Uterus (tissue), 3 donors: ENCODE measurements at regions not wholly inside any gene's neighbourhood (a gene's known extent, or its start where the extent isn't known, plus 50 kb on each side); places are given as distances from the start of the nearest gene placed in this dataset.

Source experiments
- DNase-seq, 2 donors: peaks; one replicate each; pipeline ENCODE4 v3.0.0-alpha.2; 2019 to 2020
- H3K27ac ChIP-seq, 2 donors: fragments of 200-600 bp; sonication (generic); 1 replicate in 1 of 2; 2 replicates in 1 of 2; pipeline ENCODE4 v1.5.1; 2016 to 2018
- H3K27me3 ChIP-seq, 2 donors: fragments of 200-600 bp; sonication (generic); one replicate each; pipeline ENCODE4 v1.5.1; 2018 to 2019; ENCODE audit warnings: control low read depth in 1 of 2
- H3K36me3 ChIP-seq, 2 donors: fragments of 200-600 bp; sonication (generic); one replicate each; pipeline ENCODE4 v1.5.1; 2019; ENCODE audit warnings: control low read depth in 1 of 2
- H3K4me1 ChIP-seq, 2 donors: fragments of 200-600 bp; sonication (generic); one replicate each; pipeline ENCODE4 v1.5.1; 2018 to 2019; ENCODE audit warnings: control low read depth in 1 of 2
- H3K4me3 ChIP-seq, 2 donors: fragments of 200-600 bp; sonication (generic); 1 replicate in 1 of 2; 2 replicates in 1 of 2; pipeline ENCODE4 v1.5.1; 2018 to 2019; ENCODE audit warnings: mild to moderate bottlenecking in 1 of 2
- H3K9me3 ChIP-seq, 2 donors: fragments of 200-600 bp; sonication (generic); one replicate each; pipeline ENCODE4 v1.5.1; 2019; ENCODE audit warnings: control low read depth in 1 of 2
- CTCF ChIP-seq, 4 experiments: fragments of 200-600 bp in 2 of 4; fragments of 450-650 bp in 2 of 4; sonication (generic) in 2 of 4; IDR thresholded peaks; one replicate each; pipeline ENCODE4 v1.5.1; 2016 to 2019; ENCODE audit warnings: antibody characterized with exemption in 4 of 4, mild to moderate bottlenecking in 2 of 4, moderate library complexity in 1 of 4
- POLR2A ChIP-seq, 2 donors: fragments of 450-650 bp; IDR thresholded peaks; one replicate each; pipeline ENCODE4 v1.6.1; 2016; ENCODE audit warnings: antibody characterized with exemption in 2 of 2, mild to moderate bottlenecking in 1 of 2, moderate library complexity in 1 of 2
- intact Hi-C: fragments of 100-400 bp; cut with DNase I; formaldehyde crosslinking; loops from one replicate; pipeline ENCODE4 v1.15.1; 2023; ENCODE audit warnings: low total_unique reads
- donor health status: DM: yes; HTN: yes; CAD: no.

- no peak for DNase-seq
- intact Hi-C loops = no loop called here
These were observed 86.0 kb downstream of the DTWD1 start for GRCh38 chr15:49706805-49707204.

GRCh38 chr15:49707598-49707997 is 86.8 kb downstream of the DTWD1 start:
- intact Hi-C loops = no loop called here
- peaks cover 0 to 8% of the 10 kb centered on the region in 2 donors for H3K9me3 ChIP-seq
- no peaks in the 10 kb centered on the region for H3K36me3 ChIP-seq
- no peak overlapping the region for H3K4me3 ChIP-seq
- H3K27me3 ChIP-seq = no peaks in the 10 kb centered on the region
- H3K27ac ChIP-seq = no peak overlapping the region
- no peaks in the 10 kb centered on the region for H3K4me1 ChIP-seq
- no peak for DNase-seq
- TF ChIP-seq POLR2A (IDR thresholded peaks at IDR 0.05) (no peak), CTCF (IDR thresholded peaks at IDR 0.05) (no peak)

More at GRCh38 chr15:49706805-49707204, 86.0 kb downstream of the DTWD1 start:
- H3K27ac ChIP-seq = no peak overlapping the region
- H3K9me3 ChIP-seq = peaks cover 0 to 8% of the 10 kb centered on the region in 2 donors
- H3K4me1 ChIP-seq = no peaks in the 10 kb centered on the region
- TF ChIP-seq POLR2A (IDR thresholded peaks at IDR 0.05) (no peak), CTCF (IDR thresholded peaks at IDR 0.05) (no peak)
- H3K36me3 ChIP-seq = no peaks in the 10 kb centered on the region
- no peak overlapping the region for H3K4me3 ChIP-seq
- H3K27me3 ChIP-seq = no peaks in the 10 kb centered on the region

GRCh38 chr15:49709646-49710214 is 88.9 kb downstream of the DTWD1 start:
- Histone ChIP-seq H3K27ac (no peak overlapping the region), H3K36me3 (no peaks in the 10 kb centered on the region), H3K4me1 (no peaks in the 10 kb centered on the region), H3K4me3 (no peak overlapping the region), H3K27me3 (no peaks in the 10 kb centered on the region), H3K9me3 (peaks cover 0 to 8% of the 10 kb centered on the region in 2 donors)
- DNase-seq = no peak
- TF ChIP-seq CTCF (IDR thresholded peaks at IDR 0.05) (no peak), POLR2A (IDR thresholded peaks at IDR 0.05) (no peak)
- intact Hi-C loops = no loop called here

DNA sequence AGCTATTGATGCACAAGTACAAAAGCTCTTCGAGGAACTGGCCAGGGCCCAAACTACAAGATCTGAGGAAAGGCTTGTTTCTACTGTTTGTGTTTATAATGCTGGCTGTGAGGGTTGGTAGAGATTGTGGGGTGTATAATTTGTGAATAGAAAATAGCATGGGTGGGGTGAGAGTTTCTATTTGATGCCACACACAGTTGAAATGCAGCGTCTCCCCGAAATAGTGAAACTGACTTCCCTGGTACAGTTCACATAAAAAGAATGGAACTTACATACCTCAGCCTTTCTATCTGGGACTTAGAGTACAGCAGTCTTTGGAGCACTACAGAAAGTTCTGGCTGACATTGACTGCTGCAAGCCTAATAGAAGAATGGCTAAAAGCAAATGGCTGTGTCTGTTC is 91.3 kb downstream of the DTWD1 start:
- Histone ChIP-seq H3K27me3 (no peaks in the 10 kb centered on the region), H3K27ac (no peak overlapping the region), H3K4me1 (no peaks in the 10 kb centered on the region), H3K4me3 (no peak overlapping the region), H3K9me3 (peaks cover 0 to 8% of the 10 kb centered on the region in 2 donors), H3K36me3 (no peaks in the 10 kb centered on the region)
- intact Hi-C loops = no loop called here
- TF ChIP-seq POLR2A (IDR thresholded peaks at IDR 0.05) (no peak), CTCF (IDR thresholded peaks at IDR 0.05) (no peak)
- no peak for DNase-seq

DNA sequence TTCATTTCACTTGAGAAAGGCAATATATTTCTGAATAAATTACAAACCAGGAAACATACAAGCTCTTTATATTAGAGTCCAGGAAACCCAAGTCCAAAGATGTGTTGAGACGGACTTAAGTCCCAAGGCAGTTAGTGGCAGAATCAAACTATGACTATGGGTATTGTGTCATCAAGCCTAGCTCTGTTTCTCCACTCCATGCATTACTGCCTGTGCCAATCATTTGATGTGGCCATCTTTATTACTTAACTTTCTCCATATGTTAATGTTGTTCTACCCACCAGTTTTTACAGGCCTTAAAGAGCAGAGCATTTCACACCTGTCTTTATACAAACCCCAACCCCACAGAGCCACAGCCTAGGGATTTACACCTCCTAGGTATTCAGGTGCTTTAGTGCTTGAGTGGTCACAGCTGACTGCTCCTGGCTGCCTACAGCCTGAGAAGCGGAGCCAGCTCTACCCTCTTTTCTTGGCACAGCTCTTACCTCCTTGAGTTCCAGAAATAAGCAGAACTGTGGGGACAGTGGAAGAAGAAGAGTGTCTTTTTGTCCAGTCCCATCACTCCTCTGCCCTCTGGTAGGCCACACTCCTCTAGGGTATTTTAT is 92.1 kb downstream of the DTWD1 start:
- Histone ChIP-seq H3K36me3 (no peaks in the 10 kb centered on the region), H3K27me3 (no peaks in the 10 kb centered on the region), H3K4me1 (no peaks in the 10 kb centered on the region), H3K4me3 (no peak overlapping the region), H3K27ac (no peak overlapping the region), H3K9me3 (peaks cover 0 to 8% of the 10 kb centered on the region in 2 donors)
- intact Hi-C loops = no loop called here
- no peak for TF ChIP-seq CTCF (IDR thresholded peaks at IDR 0.05)
- TF ChIP-seq POLR2A (IDR thresholded peaks at IDR 0.05) = no peak
- DNase-seq = no peak
